HG03039 (cell line): ENCODE measurements at regions not wholly inside any gene's neighbourhood (a gene's known extent, or its start where the extent isn't known, plus 50 kb on each side); places are given as distances from the start of the nearest gene placed in this dataset.
"Not testable (repeated sequence)": the region's sequence is repeated elsewhere in the genome, so short reads cannot be mapped to it uniquely, and the experiment has no call there.

Source experiments
- ATAC-seq: cut with Tn5 transposase; IDR thresholded peaks from one replicate; pipeline ENCODE4 v1.9.1; 2021; ENCODE audit warnings: mild to moderate bottlenecking, moderate library complexity; ENCODE audit not compliant: unreplicated experiment

GRCh38 chr3:144566320-144566719, 594.7 kb downstream of the DIPK2A start:
- no peak for ATAC-seq

- ATAC-seq = no peak
Measured at GRCh38 chr3:144569651-144570050, 598.0 kb downstream of the DIPK2A start.

- ATAC-seq = no peak
Measured at GRCh38 chr3:144583871-144584270, 612.2 kb downstream of the DIPK2A start.

- ATAC-seq = no peak
Measured at GRCh38 chr3:144585408-144585807, 613.8 kb downstream of the DIPK2A start.

- no peak for ATAC-seq
Measured at GRCh38 chr3:144585953-144586352, 614.3 kb downstream of the DIPK2A start.

GRCh38 chr3:144586382-144586781, 614.8 kb downstream of the DIPK2A start:
- ATAC-seq = no peak

- no peak for ATAC-seq
Measured at GRCh38 chr3:144590854-144591253, 619.2 kb downstream of the DIPK2A start.

GRCh38 chr3:144593881-144594280, 622.3 kb downstream of the DIPK2A start:
- ATAC-seq = no peak

GRCh38 chr3:144620236-144620635, 648.6 kb downstream of the DIPK2A start:
- not testable (repeated sequence) for ATAC-seq

- no peak for ATAC-seq
Measured at GRCh38 chr3:144622845-144623244, 651.2 kb downstream of the DIPK2A start.

GRCh38 chr3:144624656-144625055, 653.0 kb downstream of the DIPK2A start:
- ATAC-seq = no peak

- no peak for ATAC-seq
Measured at GRCh38 chr3:144626835-144627234, 655.2 kb downstream of the DIPK2A start.

GRCh38 chr3:144629381-144629780, 657.8 kb downstream of the DIPK2A start:
- ATAC-seq = no peak

- no peak for ATAC-seq
Measured at GRCh38 chr3:144636833-144637232, 665.2 kb downstream of the DIPK2A start.

GRCh38 chr3:144638009-144638408, 666.4 kb downstream of the DIPK2A start:
- ATAC-seq = no peak

GRCh38 chr3:144643771-144644198, 672.2 kb downstream of the DIPK2A start:
- no peak for ATAC-seq

- ATAC-seq = no peak
Measured at GRCh38 chr3:144645300-144645699, 673.7 kb downstream of the DIPK2A start.

- ATAC-seq = no peak
Measured at GRCh38 chr3:144650380-144650779, 678.8 kb downstream of the DIPK2A start.

GRCh38 chr3:144652573-144652972, 681.0 kb downstream of the DIPK2A start:
- ATAC-seq = no peak

- ATAC-seq = no peak
Measured at GRCh38 chr3:144655423-144655822, 683.8 kb downstream of the DIPK2A start.

- no peak for ATAC-seq
Measured at GRCh38 chr3:144660186-144660585, 688.6 kb downstream of the DIPK2A start.

- ATAC-seq = no peak
Measured at GRCh38 chr3:144662729-144663128, 691.1 kb downstream of the DIPK2A start.
